ENCODE measurements at regions not wholly inside any gene's neighbourhood (a gene's known extent, or its start where the extent isn't known, plus 50 kb on each side); places are given as distances from the start of the nearest gene placed in this dataset.
"Not testable (repeated sequence)": the region's sequence is repeated elsewhere in the genome, so short reads cannot be mapped to it uniquely, and the experiment has no call there.

DNA sequence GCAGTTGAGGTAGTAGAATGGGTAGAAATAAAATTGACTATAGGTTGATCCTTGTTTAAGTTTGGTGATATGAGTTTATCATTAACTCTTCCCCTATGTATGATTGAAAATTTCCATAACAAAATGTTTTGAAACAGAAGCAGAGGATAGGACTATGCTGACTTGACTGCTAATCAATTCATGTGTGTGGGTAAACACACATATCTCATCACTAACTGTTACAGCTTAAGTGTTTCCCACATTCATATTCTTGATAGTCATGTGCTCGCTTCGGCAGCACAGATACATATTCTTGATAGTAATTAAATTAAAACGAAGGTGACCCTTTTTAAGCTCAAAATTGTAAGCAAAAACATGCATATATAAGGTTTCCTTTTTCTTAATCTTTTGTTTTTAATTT, 68.2 kb upstream of the SAMSN1 start:
- TF ChIP-seq POLR2AphosphoS5 (IDR thresholded peaks at IDR 0.05; ENCODE audit: low read depth, low read length) (no peak), POLR2A (IDR thresholded peaks at IDR 0.05; ENCODE audit: low read depth, low read length) (no peak), TAF1 (IDR thresholded peaks at IDR 0.05; ENCODE audit: borderline replicate concordance, low read depth, low read length) (no peak)
- DNase-seq (ENCODE audit: insufficient read length): no peak
- FAIRE-seq: no peak

- TF ChIP-seq POLR2A (IDR thresholded peaks at IDR 0.05; ENCODE audit: low read depth, low read length): no peak
- no peak for TF ChIP-seq POLR2AphosphoS5 (IDR thresholded peaks at IDR 0.05; ENCODE audit: low read depth, low read length)
- TF ChIP-seq TAF1 (IDR thresholded peaks at IDR 0.05; ENCODE audit: borderline replicate concordance, low read depth, low read length): no peak
- no peak for DNase-seq (ENCODE audit: insufficient read length)
- no peak for FAIRE-seq
Measured at GRCh38 chr21:14613486-14614224, 67.5 kb upstream of the SAMSN1 start.

DNA sequence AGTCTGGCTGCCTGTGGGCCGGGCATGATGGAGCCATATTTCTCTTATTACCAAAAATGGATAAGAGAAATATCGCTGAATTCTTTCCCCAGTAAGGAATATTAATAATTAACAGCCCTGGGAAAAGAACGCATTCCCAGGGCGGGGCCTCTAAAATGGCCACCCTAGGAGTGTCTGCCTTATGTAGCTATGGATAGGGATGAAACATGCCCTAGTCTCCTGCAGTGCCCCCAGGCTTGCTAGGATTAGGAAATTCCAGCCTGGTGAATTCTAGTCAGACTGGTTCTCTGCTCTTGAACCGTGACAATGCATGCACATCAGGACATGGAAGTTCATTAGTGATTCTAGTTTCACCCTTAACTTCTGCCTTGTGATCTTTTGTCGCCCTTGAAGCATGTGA, 64.0 kb upstream of the SAMSN1 start:
- not testable (repeated sequence) for DNase-seq (ENCODE audit: insufficient read length); FAIRE-seq

GRCh38 chr21:14609274-14609673, 63.2 kb upstream of the SAMSN1 start:
- no peak for TF ChIP-seq TAF1 (IDR thresholded peaks at IDR 0.05; ENCODE audit: borderline replicate concordance, low read depth, low read length)
- no peak for DNase-seq (ENCODE audit: insufficient read length)
- FAIRE-seq: no peak

GRCh38 chr21:14607262-14607661, 61.1 kb upstream of the SAMSN1 start:
- DNase-seq (ENCODE audit: insufficient read length): no peak
- no peak for FAIRE-seq
- TF ChIP-seq POLR2AphosphoS5 (IDR thresholded peaks at IDR 0.05; ENCODE audit: low read depth, low read length): no peak
- TF ChIP-seq TAF1 (IDR thresholded peaks at IDR 0.05; ENCODE audit: borderline replicate concordance, low read depth, low read length): no peak
- no peak for TF ChIP-seq POLR2A (IDR thresholded peaks at IDR 0.05; ENCODE audit: low read depth, low read length)

- peak; percentile 17 for FAIRE-seq
- TF ChIP-seq POLR2AphosphoS5 (IDR thresholded peaks at IDR 0.05; ENCODE audit: low read depth, low read length) (no peak), POLR2A (IDR thresholded peaks at IDR 0.05; ENCODE audit: low read depth, low read length) (no peak), TAF1 (IDR thresholded peaks at IDR 0.05; ENCODE audit: borderline replicate concordance, low read depth, low read length) (no peak)
- DNase-seq (ENCODE audit: insufficient read length): no peak
Measured at GRCh38 chr21:14603202-14603601, 57.1 kb upstream of the SAMSN1 start.

- TF ChIP-seq POLR2A (IDR thresholded peaks at IDR 0.05; ENCODE audit: low read depth, low read length) (no peak), TAF1 (IDR thresholded peaks at IDR 0.05; ENCODE audit: borderline replicate concordance, low read depth, low read length) (no peak), POLR2AphosphoS5 (IDR thresholded peaks at IDR 0.05; ENCODE audit: low read depth, low read length) (no peak)
- FAIRE-seq: peak; percentile 67
- DNase-seq (ENCODE audit: insufficient read length): no peak
Measured at GRCh38 chr21:14602382-14602958, 56.4 kb upstream of the SAMSN1 start.

DNA sequence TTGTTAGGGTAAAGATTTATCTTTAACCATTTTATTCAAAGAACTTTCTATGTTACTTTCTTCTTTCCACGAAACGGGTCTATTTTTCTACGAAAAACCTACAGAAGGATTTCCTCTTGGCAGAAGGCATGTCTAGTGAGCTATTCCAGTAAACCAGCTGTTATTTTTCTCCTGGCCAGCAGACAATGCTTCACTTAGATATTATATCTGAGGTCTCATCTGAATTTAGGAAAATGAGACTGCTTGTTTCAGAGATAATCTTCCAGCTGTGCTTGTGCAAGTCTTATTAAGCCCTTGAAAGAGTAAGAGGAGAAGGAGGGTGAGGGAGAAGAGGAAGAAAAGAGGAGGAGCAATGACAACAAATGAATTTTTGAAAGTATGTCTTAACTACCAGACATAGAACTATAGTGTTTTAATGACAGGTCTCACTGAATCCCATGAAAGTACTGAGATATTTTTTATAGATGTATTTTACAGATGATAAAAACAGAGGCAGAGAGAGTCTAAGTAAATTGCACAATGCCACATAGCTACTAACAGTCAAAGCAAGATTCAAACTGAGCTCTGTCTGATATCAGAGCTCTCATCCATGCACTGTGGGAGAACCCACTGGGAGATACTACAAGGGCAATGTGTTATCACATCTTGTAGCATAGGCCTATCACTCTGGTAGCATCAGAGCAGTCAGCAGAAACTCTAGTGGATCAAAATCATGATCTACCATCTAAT, 54.6 kb upstream of the SAMSN1 start:
- no peak for TF ChIP-seq POLR2AphosphoS5 (IDR thresholded peaks at IDR 0.05; ENCODE audit: low read depth, low read length)
- TF ChIP-seq TAF1 (IDR thresholded peaks at IDR 0.05; ENCODE audit: borderline replicate concordance, low read depth, low read length): no peak
- TF ChIP-seq POLR2A (IDR thresholded peaks at IDR 0.05; ENCODE audit: low read depth, low read length): no peak

DNA sequence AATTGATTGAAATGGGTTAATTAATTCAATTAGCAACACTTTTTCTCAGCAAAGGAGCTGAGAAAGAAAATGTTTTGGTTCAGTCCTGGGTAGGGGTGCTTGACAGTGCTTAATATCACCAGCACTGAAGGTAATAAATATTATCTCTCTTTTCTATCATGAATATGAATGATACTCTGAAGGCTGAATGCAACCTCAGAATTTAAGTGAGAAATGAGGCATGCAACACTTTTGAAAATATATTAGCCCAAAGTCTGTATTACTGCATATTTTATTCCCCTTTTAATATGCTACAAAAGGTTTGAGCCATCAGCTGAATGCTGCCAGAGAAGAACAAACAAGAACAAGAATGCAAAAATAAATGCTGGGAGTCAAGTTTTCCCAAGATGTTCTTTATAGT, 52.0 kb upstream of the SAMSN1 start:
- no peak for FAIRE-seq
- TF ChIP-seq TAF1 (IDR thresholded peaks at IDR 0.05; ENCODE audit: borderline replicate concordance, low read depth, low read length): no peak
- no peak for TF ChIP-seq POLR2A (IDR thresholded peaks at IDR 0.05; ENCODE audit: low read depth, low read length)
- no peak for TF ChIP-seq POLR2AphosphoS5 (IDR thresholded peaks at IDR 0.05; ENCODE audit: low read depth, low read length)

More for the DNA sequence above, 54.6 kb upstream of the SAMSN1 start:
- no peak for DNase-seq (ENCODE audit: insufficient read length)
- FAIRE-seq: no peak

More for the DNA sequence above, 52.0 kb upstream of the SAMSN1 start:
- no peak for DNase-seq (ENCODE audit: insufficient read length)
